GM12892 (cell line): ENCODE measurements at regions not wholly inside any gene's neighbourhood (a gene's known extent, or its start where the extent isn't known, plus 50 kb on each side); places are given as distances from the start of the nearest gene placed in this dataset.

Source experiments
- POLR2A ChIP-seq: IDR thresholded peaks from 2 replicates; pipeline ENCODE4 v1.6.1; 2011; ENCODE audit warnings: low read depth, low read length, control low read depth
- POLR2AphosphoS5 ChIP-seq: IDR thresholded peaks from 2 replicates; pipeline ENCODE4 v1.6.1; 2011; ENCODE audit warnings: low read depth, low read length, control low read depth

- TF ChIP-seq POLR2A, result no peak
- TF ChIP-seq POLR2AphosphoS5, result no peak
These were observed 898.8 kb upstream of the NEGR1 start for GRCh38 chr1:73181190-73181540.
